Nephron progenitor cell (in vitro differentiated cells): ENCODE measurements at regions not wholly inside any gene's neighbourhood (a gene's known extent, or its start where the extent isn't known, plus 50 kb on each side); places are given as distances from the start of the nearest gene placed in this dataset.

Source experiments
- DNase-seq: peaks from one replicate; pipeline ENCODE4 v3.0.0; 2021
- H3K27ac Mint-ChIP-seq: 2 replicates; pipeline ENCODE4 v1.8.0; 2021; ENCODE audit warnings: mild to moderate bottlenecking, moderate library complexity, mixed read lengths
- H3K27me3 Mint-ChIP-seq: 2 replicates; pipeline ENCODE4 v1.8.0; 2021; ENCODE audit warnings: mild to moderate bottlenecking, low read depth, mixed read lengths; ENCODE audit not compliant: poor library complexity
- H3K36me3 Mint-ChIP-seq: 2 replicates; pipeline ENCODE4 v1.8.0; 2021; ENCODE audit warnings: low read depth, mixed read lengths
- H3K4me1 Mint-ChIP-seq: 2 replicates; pipeline ENCODE4 v1.8.0; 2021; ENCODE audit warnings: mixed read lengths
- H3K4me3 Mint-ChIP-seq: 2 replicates; pipeline ENCODE4 v1.8.0; 2021; ENCODE audit warnings: mild to moderate bottlenecking, moderate library complexity, mixed read lengths
- H3K9me3 Mint-ChIP-seq: 2 replicates; pipeline ENCODE4 v1.8.0; 2021; ENCODE audit warnings: mild to moderate bottlenecking, moderate library complexity, mixed read lengths
- TF ChIP-seq, protein P1 (sequence below): fragments of 200-600 bp; sonication (generic); IDR thresholded peaks from 2 replicates; pipeline ENCODE4 v1.5.0; 2021; ENCODE audit warnings: antibody characterized with exemption

DNA sequence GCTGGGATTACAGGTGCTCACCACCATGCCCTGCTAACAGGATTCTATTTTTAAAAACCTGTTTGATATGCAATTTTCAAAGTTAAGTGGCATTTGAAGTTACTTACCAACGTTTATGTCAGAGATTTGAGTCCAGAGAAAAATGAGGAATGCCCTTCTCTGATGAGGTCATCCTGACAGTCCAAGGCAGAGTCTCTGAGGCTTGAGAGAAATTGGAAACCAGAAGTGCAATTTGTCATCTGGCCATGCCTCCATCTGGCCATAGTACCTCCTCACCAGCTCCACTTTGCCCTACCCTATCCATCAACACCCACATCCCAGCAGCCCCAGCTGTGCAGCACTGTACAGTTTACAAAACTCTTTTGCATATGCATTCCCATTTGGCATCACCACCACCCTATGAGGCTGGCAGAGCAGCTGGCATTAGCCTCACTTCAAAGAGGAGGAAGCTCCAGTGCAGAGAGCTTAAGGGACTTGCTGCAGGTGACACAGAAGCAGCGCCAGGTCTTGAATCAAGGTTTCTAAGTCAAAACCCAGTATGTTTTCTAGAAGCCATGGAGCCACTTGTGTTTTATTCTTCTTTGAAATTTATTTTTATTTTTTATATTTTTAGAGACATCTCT lies 54.5 kb upstream of the PDZD8 start:
- Mint-ChIP-seq H3K36me3 (no peaks in the 10 kb centered on the region), H3K4me3 (no peak overlapping the region), H3K27me3 (peaks cover 14% of the 10 kb centered on the region), H3K4me1 (peaks cover 35% of the 10 kb centered on the region), H3K9me3 (no peaks in the 10 kb centered on the region), H3K27ac (no peak overlapping the region)
- TF ChIP-seq, protein P1, sequence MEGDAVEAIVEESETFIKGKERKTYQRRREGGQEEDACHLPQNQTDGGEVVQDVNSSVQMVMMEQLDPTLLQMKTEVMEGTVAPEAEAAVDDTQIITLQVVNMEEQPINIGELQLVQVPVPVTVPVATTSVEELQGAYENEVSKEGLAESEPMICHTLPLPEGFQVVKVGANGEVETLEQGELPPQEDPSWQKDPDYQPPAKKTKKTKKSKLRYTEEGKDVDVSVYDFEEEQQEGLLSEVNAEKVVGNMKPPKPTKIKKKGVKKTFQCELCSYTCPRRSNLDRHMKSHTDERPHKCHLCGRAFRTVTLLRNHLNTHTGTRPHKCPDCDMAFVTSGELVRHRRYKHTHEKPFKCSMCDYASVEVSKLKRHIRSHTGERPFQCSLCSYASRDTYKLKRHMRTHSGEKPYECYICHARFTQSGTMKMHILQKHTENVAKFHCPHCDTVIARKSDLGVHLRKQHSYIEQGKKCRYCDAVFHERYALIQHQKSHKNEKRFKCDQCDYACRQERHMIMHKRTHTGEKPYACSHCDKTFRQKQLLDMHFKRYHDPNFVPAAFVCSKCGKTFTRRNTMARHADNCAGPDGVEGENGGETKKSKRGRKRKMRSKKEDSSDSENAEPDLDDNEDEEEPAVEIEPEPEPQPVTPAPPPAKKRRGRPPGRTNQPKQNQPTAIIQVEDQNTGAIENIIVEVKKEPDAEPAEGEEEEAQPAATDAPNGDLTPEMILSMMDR = no peak
- DNase-seq = no peak

DNA sequence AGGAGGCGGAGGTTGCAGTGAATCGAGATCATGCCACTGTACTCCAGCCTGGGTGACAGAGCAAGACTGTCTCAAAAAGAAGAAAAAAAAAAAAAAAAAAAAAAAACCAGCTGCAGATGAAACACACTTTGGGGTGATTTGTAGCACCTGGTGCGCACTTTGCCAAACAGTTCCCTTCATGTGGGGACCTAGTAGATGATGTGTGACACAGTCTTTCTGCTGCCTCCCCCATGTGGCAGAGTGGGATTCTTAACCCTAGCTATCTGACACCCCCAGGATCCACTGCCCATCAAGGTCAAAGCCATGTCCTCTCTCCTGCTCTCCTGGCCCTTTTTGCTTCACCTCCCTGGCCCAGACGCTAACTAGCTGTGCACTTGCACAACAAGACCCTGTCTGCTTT lies 52.1 kb upstream of the PDZD8 start:
- Mint-ChIP-seq H3K4me3 (no peak overlapping the region), H3K27me3 (peaks cover 9% of the 10 kb centered on the region), H3K4me1 (peaks cover 35% of the 10 kb centered on the region), H3K27ac (no peak overlapping the region), H3K9me3 (no peaks in the 10 kb centered on the region), H3K36me3 (no peaks in the 10 kb centered on the region)
- DNase-seq = no peak
- TF ChIP-seq, protein P1 = no peak

DNA sequence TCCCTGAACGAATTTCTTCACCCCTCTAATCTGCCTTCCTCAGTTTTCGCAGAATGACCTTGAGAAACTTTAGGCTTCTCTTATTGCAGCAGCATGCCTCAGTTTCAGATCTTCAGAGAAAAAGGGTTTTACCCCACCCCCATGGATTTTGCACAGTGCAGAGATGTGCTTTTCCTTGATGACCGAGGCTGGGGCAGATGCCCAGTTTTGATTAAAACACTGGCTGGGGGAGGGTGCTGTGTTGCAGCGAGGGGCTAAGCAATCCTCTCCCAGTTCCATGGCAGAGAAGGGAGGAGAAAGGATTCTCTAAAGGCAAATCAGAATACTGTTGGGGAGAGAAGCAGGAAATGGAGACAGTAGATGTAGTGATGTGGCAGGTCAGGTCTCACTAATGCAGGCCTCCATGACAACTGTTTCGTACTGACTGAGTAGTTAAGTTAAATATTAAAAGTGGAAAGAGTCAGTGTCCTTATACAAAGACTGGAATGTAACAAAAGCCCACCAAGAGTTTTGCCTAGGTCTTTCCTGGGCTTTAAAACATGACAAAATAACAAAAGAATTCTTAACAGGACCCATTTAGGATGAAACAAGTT lies 50.8 kb upstream of the PDZD8 start:
- Mint-ChIP-seq H3K4me1 (peaks cover 43% of the 10 kb centered on the region), H3K27ac (no peak overlapping the region), H3K27me3 (peaks cover 13% of the 10 kb centered on the region), H3K4me3 (no peak overlapping the region), H3K36me3 (no peaks in the 10 kb centered on the region), H3K9me3 (peaks cover 4% of the 10 kb centered on the region)
- TF ChIP-seq, protein P1 = no peak
- no peak for DNase-seq

DNA sequence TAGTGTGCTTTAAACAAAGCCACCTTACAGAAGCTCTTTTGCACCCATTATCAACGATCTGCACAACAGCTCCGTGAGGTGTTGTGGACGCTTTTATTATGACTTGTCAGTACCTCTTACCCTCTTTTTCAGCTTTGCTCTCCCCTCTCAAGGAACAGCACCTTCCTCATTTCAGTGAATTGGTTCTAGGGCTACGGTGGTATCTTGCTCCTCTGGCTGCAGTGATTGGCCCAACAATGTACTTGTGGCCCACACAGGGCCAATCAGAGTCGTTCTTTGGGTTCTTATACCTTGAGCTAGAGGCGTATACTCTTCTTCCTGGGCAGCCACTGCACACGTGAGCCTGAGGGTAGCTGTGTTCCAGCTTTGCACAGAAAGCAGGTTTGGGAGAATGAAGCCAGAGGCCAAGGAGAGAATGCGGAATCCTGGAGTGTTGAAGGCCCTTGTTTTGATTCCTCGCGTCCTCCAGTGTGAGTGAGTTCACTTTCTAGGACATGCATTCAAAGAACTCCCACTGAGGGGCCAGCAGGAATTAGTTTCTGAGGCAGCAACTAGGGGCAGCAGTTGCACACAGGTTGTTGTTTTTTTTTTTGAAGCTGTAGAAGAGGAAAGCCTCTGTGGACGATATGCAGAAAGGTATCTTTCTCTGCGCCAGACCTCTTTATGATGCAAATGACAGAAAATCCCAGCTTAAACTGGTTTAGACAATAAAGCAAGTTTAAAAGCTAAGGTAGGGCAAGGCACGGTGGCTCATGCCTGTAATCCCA lies 49.8 kb upstream of the PDZD8 start:
- no peak for DNase-seq
- peak overlapping the region; percentile 32 for H3K27ac Mint-ChIP-seq
- H3K27me3 Mint-ChIP-seq = peaks cover 13% of the 10 kb centered on the region
- H3K36me3 Mint-ChIP-seq = no peaks in the 10 kb centered on the region
- H3K4me1 Mint-ChIP-seq = peaks cover 44% of the 10 kb centered on the region
- H3K4me3 Mint-ChIP-seq = no peak overlapping the region
- TF ChIP-seq, protein P1 = no peak
- peaks cover 10% of the 10 kb centered on the region for H3K9me3 Mint-ChIP-seq
